CD4-positive, alpha-beta T cell (primary cell): ENCODE measurements at regions not wholly inside any gene's neighbourhood (a gene's known extent, or its start where the extent isn't known, plus 50 kb on each side); places are given as distances from the start of the nearest gene placed in this dataset.

Experiments used
- ATAC-seq: fragments of 200-7000 bp; cut with Tn5 transposase; one replicate; pipeline ENCODE4 v1.10.0; 2022; ENCODE audit warnings: mild to moderate bottlenecking; ENCODE audit not compliant: poor library complexity
- CTCF ChIA-PET: fragments of 350-600 bp; sonication (Branson Sonifier 250); formaldehyde crosslinking; loops from one replicate; lab custom pipeline; 2021; ENCODE audit warnings: antibody characterized with exemption, inconsistent platforms; lab: Charles Lee
- POLR2A ChIA-PET: fragments of 350-600 bp; sonication (Branson Sonifier 250); formaldehyde crosslinking; loops from one replicate; lab custom pipeline; 2021; ENCODE audit warnings: antibody characterized with exemption, inconsistent platforms; lab: Charles Lee
- DNase-seq, 14 experiments: peaks; one replicate each; pipeline ENCODE4 v3.0.0-alpha.2; 2013 to 2020; ENCODE audit warnings: mixed read lengths in 2 of 14
- H3K27ac ChIP-seq, 2 donors: one replicate each; pipeline versions ENCODE4 v1.5.1 to v1.7.0; 2013; ENCODE audit warnings: low read length in 2 of 2, low read depth in 1 of 2, mild to moderate bottlenecking in 1 of 2
- H3K27me3 ChIP-seq, 2 experiments: 1 replicate in 1 of 2; 2 replicates in 1 of 2; pipeline versions ENCODE4 v1.6.1 to v1.7.0; 2013; ENCODE audit warnings: low read length in 2 of 2, control low read depth in 1 of 2, mild to moderate bottlenecking in 1 of 2, moderate library complexity in 1 of 2; ENCODE audit not compliant: insufficient read depth in 2 of 2, control insufficient read depth in 1 of 2
- H3K36me3 ChIP-seq: one replicate; pipeline ENCODE4 v1.6.1; 2013; ENCODE audit warnings: low read length, control low read depth; ENCODE audit not compliant: insufficient read depth
- H3K4me1 ChIP-seq: one replicate; pipeline ENCODE4 v1.6.1; 2013; ENCODE audit warnings: low read length, control low read depth; ENCODE audit not compliant: insufficient read depth
- H3K4me3 ChIP-seq: one replicate; pipeline ENCODE4 v1.5.1; 2013; ENCODE audit warnings: mild to moderate bottlenecking, low read length, moderate library complexity
- H3K9me3 ChIP-seq, 2 experiments: 1 replicate in 1 of 2; 2 replicates in 1 of 2; pipeline versions ENCODE4 v1.6.1 to v1.7.0; 2013; ENCODE audit warnings: low read length in 2 of 2, mild to moderate bottlenecking in 2 of 2, control low read depth in 1 of 2, moderate library complexity in 1 of 2; ENCODE audit not compliant: control insufficient read depth in 1 of 2, insufficient read depth in 1 of 2
- H3K27ac Mint-ChIP-seq: one replicate; pipeline ENCODE4 v1.8.0; 2020; ENCODE audit warnings: mixed read lengths
- H3K27me3 Mint-ChIP-seq: one replicate; pipeline ENCODE4 v1.8.0; 2021; ENCODE audit warnings: mixed read lengths
- H3K36me3 Mint-ChIP-seq: one replicate; pipeline ENCODE4 v1.8.0; 2021; ENCODE audit warnings: low read depth, mixed read lengths
- H3K4me1 Mint-ChIP-seq: one replicate; pipeline ENCODE4 v1.8.0; 2021; ENCODE audit warnings: low read depth, mixed read lengths
- H3K4me3 Mint-ChIP-seq: one replicate; pipeline ENCODE4 v1.8.0; 2020; ENCODE audit warnings: mild to moderate bottlenecking, mixed read lengths
- H3K9me3 Mint-ChIP-seq: one replicate; pipeline ENCODE4 v1.8.0; 2020; ENCODE audit warnings: mixed read lengths
- intact Hi-C, 2 experiments: fragments of 100-400 bp; cut with DNase I in 1 of 2; cut with micrococcal nuclease in 1 of 2; formaldehyde crosslinking; loops; one replicate each; pipeline versions ENCODE4 v1.15.1 to v1.9.0; 2023 to 2025; cut with DNase I, micrococcal nuclease
- TF ChIP-seq, protein P1 (sequence below): fragments of 200-600 bp; IDR thresholded peaks from one replicate; pipeline ENCODE4 v1.8.0; 2022; ENCODE audit warnings: antibody characterized with exemption, mild to moderate bottlenecking

DNA sequence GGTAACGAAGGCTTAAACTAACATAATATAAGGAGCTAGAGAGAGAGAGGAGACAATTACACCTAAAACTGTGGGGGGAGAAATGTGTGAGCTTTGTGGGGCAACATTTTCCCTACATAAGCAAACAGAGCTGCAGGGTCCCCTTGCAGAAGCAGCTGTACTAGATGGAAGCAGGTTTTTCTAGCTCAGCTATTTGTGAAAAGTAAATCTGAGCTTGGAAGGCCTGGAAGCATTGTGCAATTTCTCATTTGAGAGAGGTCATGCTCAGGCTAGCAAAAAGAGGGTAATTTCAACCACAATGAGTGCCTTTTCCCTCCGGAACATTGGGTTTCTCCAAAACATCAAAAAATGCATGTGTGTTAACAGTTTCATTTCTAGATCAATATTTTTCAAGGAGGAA is 130.0 kb downstream of the ARL4C start:
- POLR2A ChIA-PET = interaction anchor here (0.9 to 2.5 kb wide), 4 partner anchors 11 to 125 kb away, joined by 4 to 12 read pairs (median 4); no protein-coding TSS in a partner anchor
- H3K4me1 Mint-ChIP-seq = peaks cover 69% of the 10 kb centered on the region
- H3K4me1 ChIP-seq = peaks cover 48% of the 10 kb centered on the region

DNA sequence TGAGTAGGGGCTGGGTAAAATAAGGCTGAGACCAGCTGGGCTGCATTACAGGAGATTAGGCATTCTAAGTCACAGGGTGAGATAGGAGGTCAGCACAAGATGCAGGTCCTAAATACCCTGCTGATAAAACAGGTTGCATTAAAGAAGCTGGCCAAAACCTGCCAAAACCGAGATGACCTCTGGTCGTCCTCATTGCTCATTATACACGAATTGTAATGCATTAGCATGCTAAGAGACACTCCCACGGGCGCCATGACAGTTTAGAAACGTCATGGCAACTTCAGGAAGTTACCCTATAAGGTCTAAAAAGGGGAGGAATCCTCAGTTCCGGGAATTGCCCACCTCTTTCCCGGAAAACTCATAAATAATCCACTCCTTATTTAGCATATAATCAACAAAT is 132.2 kb downstream of the ARL4C start:
- ChIA-PET POLR2A (no interaction called here), CTCF (no interaction called here)
- no peak for DNase-seq
- ATAC-seq = no peak
- H3K4me1 ChIP-seq = peaks cover 27% of the 10 kb centered on the region
- Mint-ChIP-seq H3K9me3 (no peaks in the 10 kb centered on the region), H3K27ac (no peak overlapping the region), H3K4me1 (peaks cover 67% of the 10 kb centered on the region), H3K36me3 (no peaks in the 10 kb centered on the region), H3K4me3 (no peak overlapping the region), H3K27me3 (no peaks in the 10 kb centered on the region)
- intact Hi-C loops = loop anchor here in 1 of 2 experiments (5.0 kb wide), 1 partner anchor 77 kb away; no protein-coding TSS in a partner anchor
- H3K36me3 ChIP-seq = no peaks in the 10 kb centered on the region
- no peak overlapping the region for H3K27ac ChIP-seq
- H3K4me3 ChIP-seq = no peak overlapping the region
- TF ChIP-seq, protein P1, sequence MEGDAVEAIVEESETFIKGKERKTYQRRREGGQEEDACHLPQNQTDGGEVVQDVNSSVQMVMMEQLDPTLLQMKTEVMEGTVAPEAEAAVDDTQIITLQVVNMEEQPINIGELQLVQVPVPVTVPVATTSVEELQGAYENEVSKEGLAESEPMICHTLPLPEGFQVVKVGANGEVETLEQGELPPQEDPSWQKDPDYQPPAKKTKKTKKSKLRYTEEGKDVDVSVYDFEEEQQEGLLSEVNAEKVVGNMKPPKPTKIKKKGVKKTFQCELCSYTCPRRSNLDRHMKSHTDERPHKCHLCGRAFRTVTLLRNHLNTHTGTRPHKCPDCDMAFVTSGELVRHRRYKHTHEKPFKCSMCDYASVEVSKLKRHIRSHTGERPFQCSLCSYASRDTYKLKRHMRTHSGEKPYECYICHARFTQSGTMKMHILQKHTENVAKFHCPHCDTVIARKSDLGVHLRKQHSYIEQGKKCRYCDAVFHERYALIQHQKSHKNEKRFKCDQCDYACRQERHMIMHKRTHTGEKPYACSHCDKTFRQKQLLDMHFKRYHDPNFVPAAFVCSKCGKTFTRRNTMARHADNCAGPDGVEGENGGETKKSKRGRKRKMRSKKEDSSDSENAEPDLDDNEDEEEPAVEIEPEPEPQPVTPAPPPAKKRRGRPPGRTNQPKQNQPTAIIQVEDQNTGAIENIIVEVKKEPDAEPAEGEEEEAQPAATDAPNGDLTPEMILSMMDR = no peak
- no peaks in the 10 kb centered on the region for H3K27me3 ChIP-seq
- H3K9me3 ChIP-seq = no peaks in the 10 kb centered on the region

More for the DNA sequence above, 130.0 kb downstream of the ARL4C start:
- Histone ChIP-seq H3K4me3 (no peak overlapping the region), H3K9me3 (no peaks in the 10 kb centered on the region), H3K27ac (no peak overlapping the region), H3K27me3 (no peaks in the 10 kb centered on the region), H3K36me3 (no peaks in the 10 kb centered on the region)
- CTCF ChIA-PET = interaction anchor here (0.7 to 1.3 kb wide), 2 partner anchors 78 to 134 kb away, joined by 3 to 4 read pairs; no protein-coding TSS in a partner anchor
- TF ChIP-seq, protein P1 = no peak
- peak overlapping the region; percentile 70 for H3K4me3 Mint-ChIP-seq
- DNase-seq (no peak), ATAC-seq (no peak)
- H3K27ac Mint-ChIP-seq = peak overlapping the region; percentile 79
- no peaks in the 10 kb centered on the region for H3K27me3 Mint-ChIP-seq
- no peaks in the 10 kb centered on the region for H3K36me3 Mint-ChIP-seq
- intact Hi-C loops = loop anchor here in 1 of 2 experiments (5.0 kb wide), 1 partner anchor 80 kb away; no protein-coding TSS in a partner anchor
- no peaks in the 10 kb centered on the region for H3K9me3 Mint-ChIP-seq

DNA sequence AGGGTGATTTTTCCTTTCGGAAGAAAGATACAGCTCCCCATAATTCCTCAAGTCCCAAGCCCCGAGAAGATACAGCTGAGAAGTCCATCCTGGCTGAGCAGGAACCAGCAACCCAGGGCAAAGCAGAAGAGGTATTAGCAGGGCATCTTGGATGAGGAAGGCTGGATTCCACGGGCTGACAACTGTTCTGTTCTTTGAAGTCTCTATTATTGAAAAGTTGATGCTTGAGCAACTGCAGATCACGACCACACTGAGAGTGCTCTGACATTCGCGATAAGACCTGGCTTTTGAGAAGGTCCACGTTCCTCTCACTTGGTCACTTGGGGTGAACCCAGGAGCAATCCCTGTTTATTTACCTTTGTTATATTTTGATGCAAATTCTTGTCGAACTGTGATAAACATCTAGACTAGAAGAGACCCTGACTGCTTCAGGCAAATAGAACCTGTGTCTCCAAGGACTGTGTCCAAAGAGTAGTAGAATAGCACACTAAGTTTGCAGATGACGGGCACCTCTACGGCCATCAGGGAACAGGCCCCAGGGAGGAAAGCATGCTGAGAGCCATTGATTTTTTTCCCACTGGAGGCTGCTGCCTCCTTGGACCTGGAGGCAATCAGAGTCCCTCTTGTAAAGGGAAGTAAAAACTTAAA is 133.1 kb downstream of the ARL4C start:
- Histone ChIP-seq H3K9me3 (no peaks in the 10 kb centered on the region), H3K36me3 (no peaks in the 10 kb centered on the region), H3K27ac (no peak overlapping the region), H3K27me3 (no peaks in the 10 kb centered on the region), H3K4me1 (peaks cover 23% of the 10 kb centered on the region), H3K4me3 (no peak overlapping the region)
- peaks cover 3% of the 10 kb centered on the region for H3K9me3 Mint-ChIP-seq
- ATAC-seq (no peak), DNase-seq (no peak)
- CTCF ChIA-PET = no interaction called here
- no peak overlapping the region for H3K27ac Mint-ChIP-seq
- TF ChIP-seq, protein P1 = no peak
- H3K36me3 Mint-ChIP-seq = no peaks in the 10 kb centered on the region
- peaks cover 58% of the 10 kb centered on the region for H3K4me1 Mint-ChIP-seq
- POLR2A ChIA-PET = interaction anchor here (1.0 kb wide), 1 partner anchor 71 kb away, joined by 3 read pairs; no protein-coding TSS in a partner anchor
- H3K4me3 Mint-ChIP-seq = no peak overlapping the region
- intact Hi-C loops = no loop called here
- H3K27me3 Mint-ChIP-seq = no peaks in the 10 kb centered on the region
